Epidermal melanocyte (primary cell): ENCODE measurements at regions not wholly inside any gene's neighbourhood (a gene's known extent, or its start where the extent isn't known, plus 50 kb on each side); places are given as distances from the start of the nearest gene placed in this dataset.

Experiments used
- DNase-seq: peaks from one replicate; pipeline ENCODE4 v3.0.0; 2011; ENCODE audit warnings: low spot score; ENCODE audit not compliant: insufficient read length

GRCh38 chr5:74237571-74238145 is 402.9 kb downstream of the ENC1 start:
- DNase-seq = no peak

GRCh38 chr5:74235552-74235951 is 405.0 kb downstream of the ENC1 start:
- DNase-seq = no peak

- no peak for DNase-seq
Observed at GRCh38 chr5:74233571-74233970, 407.0 kb downstream of the ENC1 start.

GRCh38 chr5:74233091-74233490 is 407.4 kb downstream of the ENC1 start:
- DNase-seq = no peak

GRCh38 chr5:74232276-74232675 is 408.3 kb downstream of the ENC1 start:
- no peak for DNase-seq

GRCh38 chr5:74231697-74232096 is 408.8 kb downstream of the ENC1 start:
- DNase-seq = no peak

- no peak for DNase-seq
Observed at GRCh38 chr5:74226716-74227485, 413.6 kb downstream of the ENC1 start.

- DNase-seq = no peak
Observed at GRCh38 chr5:74225587-74225986, 414.9 kb downstream of the ENC1 start.

- DNase-seq = no peak
Observed at GRCh38 chr5:74224331-74224730, 416.2 kb downstream of the ENC1 start.

- no peak for DNase-seq
Observed at GRCh38 chr5:74222806-74223205, 417.7 kb downstream of the ENC1 start.

- no peak for DNase-seq
Observed at GRCh38 chr5:74221413-74221812, 419.1 kb downstream of the ENC1 start.

- no peak for DNase-seq
Observed at GRCh38 chr5:74216012-74216411, 424.5 kb downstream of the ENC1 start.

- DNase-seq = no peak
Observed at GRCh38 chr5:74212336-74212735, 428.2 kb downstream of the ENC1 start.

GRCh38 chr5:74209571-74209970 is 431.0 kb downstream of the ENC1 start:
- no peak for DNase-seq

GRCh38 chr5:74206579-74207550 is 433.7 kb downstream of the ENC1 start:
- DNase-seq = no peak

- DNase-seq = no peak
Observed at GRCh38 chr5:74205767-74206578, 434.6 kb downstream of the ENC1 start.

- DNase-seq = no peak
Observed at GRCh38 chr5:74201334-74202081, 439.0 kb downstream of the ENC1 start.

- no peak for DNase-seq
Observed at GRCh38 chr5:74200560-74200959, 440.0 kb downstream of the ENC1 start.

- DNase-seq = no peak
Observed at GRCh38 chr5:74199436-74200210, 440.9 kb downstream of the ENC1 start.

- DNase-seq = no peak
Observed at GRCh38 chr5:74199005-74199404, 441.5 kb downstream of the ENC1 start.
